Activated naive CD4-positive, alpha-beta T cell treated with anti-CD3 and anti-CD28 coated beads, Interleukin-2, amount 10 ng/mL, durations not matched to agents 7 days and 5 days (primary cell): ENCODE measurements at regions not wholly inside any gene's neighbourhood (a gene's known extent, or its start where the extent isn't known, plus 50 kb on each side); places are given as distances from the start of the nearest gene placed in this dataset.

Experiments used
- CTCF ChIA-PET: fragments of 350-600 bp; sonication (Branson Sonifier 250); formaldehyde crosslinking; loops from one replicate; lab custom pipeline; 2021; ENCODE audit warnings: antibody characterized with exemption; lab: Charles Lee
- DNase-seq: peaks from one replicate; pipeline ENCODE4 v3.0.0-alpha.2; 2020
- H3K27ac Mint-ChIP-seq: one replicate; pipeline ENCODE4 v1.8.0; 2021; ENCODE audit warnings: mild to moderate bottlenecking, moderate library complexity, mixed read lengths
- H3K27me3 Mint-ChIP-seq: one replicate; pipeline ENCODE4 v1.8.0; 2021; ENCODE audit warnings: mild to moderate bottlenecking, mixed read lengths
- H3K36me3 Mint-ChIP-seq: one replicate; pipeline ENCODE4 v1.8.0; 2021; ENCODE audit warnings: mixed read lengths
- H3K4me1 Mint-ChIP-seq: one replicate; pipeline ENCODE4 v1.8.0; 2021; ENCODE audit warnings: mixed read lengths
- H3K4me3 Mint-ChIP-seq: one replicate; pipeline ENCODE4 v1.8.0; 2021; ENCODE audit warnings: mild to moderate bottlenecking, moderate library complexity, mixed read lengths
- H3K9me3 Mint-ChIP-seq: one replicate; pipeline ENCODE4 v1.8.0; 2021; ENCODE audit warnings: mixed read lengths

DNA sequence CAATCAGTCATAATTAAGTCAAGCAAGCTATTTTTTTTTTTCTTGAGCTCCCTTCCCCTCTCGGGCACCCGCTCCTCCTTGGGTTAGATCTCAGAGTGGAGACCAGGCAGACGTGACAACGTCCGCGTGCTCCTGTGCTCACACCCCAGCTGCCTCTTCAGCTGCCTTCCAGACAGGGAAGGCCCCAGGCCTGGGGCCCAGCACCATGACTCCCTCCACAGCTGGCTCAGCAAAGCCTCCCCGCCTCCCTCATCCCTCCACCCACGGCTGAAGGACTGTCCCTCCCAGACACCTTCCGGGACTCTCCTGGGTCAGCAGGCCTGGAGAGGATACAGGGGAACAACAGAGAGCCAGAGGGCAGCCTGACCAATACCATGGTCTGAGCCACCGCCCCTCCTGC lies 87.9 kb upstream of the LINGO1 start:
- Mint-ChIP-seq H3K4me3 (no peak overlapping the region), H3K9me3 (no peaks in the 10 kb centered on the region), H3K4me1 (no peaks in the 10 kb centered on the region), H3K27me3 (peaks cover 1% of the 10 kb centered on the region), H3K27ac (no peak overlapping the region), H3K36me3 (no peaks in the 10 kb centered on the region)
- no peak for DNase-seq
- CTCF ChIA-PET, result interaction anchor here (0.6 kb wide), 1 partner anchor 103 kb away, joined by 4 read pairs; no protein-coding TSS in a partner anchor

DNA sequence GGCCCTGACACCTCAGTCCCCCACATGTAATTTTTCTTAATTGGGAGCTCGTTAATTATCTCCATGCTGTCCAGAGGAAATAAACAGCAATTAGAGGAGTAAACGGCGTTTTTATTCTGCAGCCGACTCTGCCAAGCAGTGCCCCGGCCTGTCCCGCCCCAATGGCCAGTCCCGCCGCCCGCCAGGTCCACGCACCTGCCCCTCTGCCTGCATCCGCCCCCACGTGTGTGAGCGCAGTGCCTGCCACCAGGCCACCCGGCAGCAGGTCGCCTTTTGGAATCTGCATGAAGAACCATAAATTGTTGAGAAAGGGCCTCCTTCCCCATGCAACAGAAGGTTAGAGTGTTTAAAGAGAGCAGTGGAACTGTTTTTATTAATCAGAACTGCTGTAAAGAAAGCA lies 87.5 kb upstream of the LINGO1 start:
- no peak overlapping the region for H3K27ac Mint-ChIP-seq
- H3K4me3 Mint-ChIP-seq, result no peak overlapping the region
- H3K36me3 Mint-ChIP-seq, result no peaks in the 10 kb centered on the region
- DNase-seq, result no peak
- CTCF ChIA-PET, result interaction anchor here (0.6 kb wide), 1 partner anchor 102 kb away, joined by 4 read pairs; no protein-coding TSS in a partner anchor
- no peaks in the 10 kb centered on the region for H3K9me3 Mint-ChIP-seq
- H3K27me3 Mint-ChIP-seq, result no peaks in the 10 kb centered on the region
- no peaks in the 10 kb centered on the region for H3K4me1 Mint-ChIP-seq

DNA sequence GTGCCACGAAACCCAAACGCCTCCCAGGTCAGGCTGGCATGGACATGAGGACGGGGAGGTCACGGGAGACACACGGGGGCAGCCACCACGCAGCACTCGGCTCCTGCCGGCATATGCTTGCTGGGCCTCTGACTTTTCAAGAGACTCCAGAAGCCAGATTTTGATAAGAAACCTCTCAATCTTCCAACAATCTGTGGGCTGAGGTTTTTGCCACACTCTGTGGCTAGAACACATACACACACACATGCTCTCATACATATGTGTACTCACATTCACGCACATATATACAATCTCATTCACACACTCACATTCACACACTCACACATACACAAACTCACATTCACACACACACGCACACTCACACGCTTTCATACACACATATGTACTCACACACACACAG lies 86.7 kb upstream of the LINGO1 start:
- CTCF ChIA-PET, result no interaction called here
- Mint-ChIP-seq H3K36me3 (no peaks in the 10 kb centered on the region), H3K4me1 (no peaks in the 10 kb centered on the region), H3K4me3 (no peak overlapping the region), H3K9me3 (no peaks in the 10 kb centered on the region), H3K27ac (no peak overlapping the region), H3K27me3 (no peaks in the 10 kb centered on the region)
- no peak for DNase-seq

DNA sequence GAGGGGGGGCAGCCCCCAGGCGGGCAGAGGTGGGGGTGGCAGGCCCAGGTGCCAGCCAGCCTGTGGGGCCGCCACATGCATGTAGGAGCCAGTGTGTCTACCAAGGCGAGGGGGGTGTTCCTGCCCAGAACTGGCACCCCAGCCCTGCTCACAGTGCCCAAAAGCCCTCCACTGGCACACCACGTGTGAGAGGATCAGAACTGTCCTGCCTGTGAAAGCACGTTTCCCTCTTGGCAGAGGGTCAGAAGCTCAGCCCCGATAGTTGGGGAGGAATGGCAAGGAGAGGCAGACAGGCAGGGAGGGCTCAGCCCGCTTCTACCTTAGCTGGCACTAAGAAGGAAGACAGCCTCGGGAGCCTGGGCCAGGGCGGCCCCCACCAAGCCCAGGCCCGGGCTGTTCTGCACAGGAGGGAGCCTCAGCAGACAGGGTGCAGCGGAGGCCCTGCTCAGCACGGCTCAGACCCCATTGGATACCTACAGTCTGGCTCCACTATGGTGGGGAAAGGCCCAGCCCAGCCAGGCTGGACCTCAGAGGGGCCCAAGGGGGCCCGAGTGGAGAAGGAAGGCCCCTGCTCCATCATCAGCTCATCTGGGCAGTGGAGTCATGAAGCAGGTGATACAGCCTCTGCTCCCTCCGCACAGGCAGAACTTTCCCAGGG lies 84.8 kb upstream of the LINGO1 start:
- Mint-ChIP-seq H3K4me1 (no peaks in the 10 kb centered on the region), H3K4me3 (no peak overlapping the region), H3K36me3 (no peaks in the 10 kb centered on the region), H3K27ac (no peak overlapping the region), H3K9me3 (no peaks in the 10 kb centered on the region), H3K27me3 (no peaks in the 10 kb centered on the region)
- CTCF ChIA-PET, result interaction anchor here (0.6 kb wide), 1 partner anchor 645 kb away, joined by 3 read pairs; no protein-coding TSS in a partner anchor
- no peak for DNase-seq

DNA sequence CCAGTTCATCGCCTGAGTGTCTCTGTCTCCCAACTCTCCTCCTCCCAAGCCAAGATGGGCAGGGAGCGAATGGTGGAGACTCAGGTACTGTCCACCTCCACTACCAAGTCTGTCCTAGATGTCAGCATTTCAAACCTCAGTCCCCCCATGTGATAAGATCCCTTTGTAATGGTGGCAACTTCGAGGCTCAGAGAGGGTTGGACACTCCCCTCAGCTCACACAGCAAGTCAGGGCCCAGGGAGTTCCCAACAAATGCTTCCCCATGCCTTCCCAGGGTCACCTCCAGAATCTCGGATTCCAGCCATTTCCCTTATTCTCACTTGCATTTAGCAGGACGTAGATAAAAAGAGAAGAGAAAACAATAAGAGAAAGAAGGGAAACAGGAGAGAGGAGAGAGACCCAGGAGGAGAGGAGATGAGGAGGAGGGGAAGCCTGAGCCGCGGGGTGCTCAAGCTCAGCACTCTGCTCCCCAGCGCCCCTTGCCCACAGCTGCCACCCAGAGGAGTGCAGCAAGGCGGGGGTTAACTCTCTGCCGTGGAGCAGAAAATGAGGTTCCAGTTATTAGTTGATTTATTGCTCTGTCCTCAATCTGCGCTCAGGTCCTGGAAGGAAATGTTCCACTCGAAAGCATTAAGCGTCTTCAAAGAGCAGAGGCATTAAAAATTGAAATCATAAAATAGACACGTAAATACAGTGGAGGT lies 84.1 kb upstream of the LINGO1 start:
- H3K4me3 Mint-ChIP-seq, result no peak overlapping the region
- H3K36me3 Mint-ChIP-seq, result no peaks in the 10 kb centered on the region
- H3K27me3 Mint-ChIP-seq, result no peaks in the 10 kb centered on the region
- DNase-seq, result no peak
- CTCF ChIA-PET, result interaction anchor here (0.6 kb wide), 1 partner anchor 645 kb away, joined by 3 read pairs; no protein-coding TSS in a partner anchor
- no peak overlapping the region for H3K27ac Mint-ChIP-seq
- H3K9me3 Mint-ChIP-seq, result no peaks in the 10 kb centered on the region
- H3K4me1 Mint-ChIP-seq, result no peaks in the 10 kb centered on the region

DNA sequence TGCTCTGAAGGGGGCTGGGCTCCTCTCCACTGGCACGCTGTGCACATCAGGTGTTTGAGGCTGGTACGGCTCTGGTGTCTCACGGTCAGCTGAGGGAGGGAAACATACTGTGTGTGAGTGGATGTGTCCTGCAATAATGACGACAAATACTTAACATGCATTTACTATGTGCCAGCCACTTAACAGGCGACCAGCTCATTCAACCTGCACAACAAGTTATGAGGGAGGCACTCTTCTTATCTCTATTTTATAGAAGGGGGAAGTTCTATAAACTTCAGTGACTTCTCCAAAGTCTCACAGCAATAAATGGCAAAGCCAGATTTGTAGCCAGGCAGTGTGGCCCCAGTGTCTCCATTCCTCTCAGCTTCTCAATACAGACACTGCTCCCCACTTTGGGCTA lies 83.1 kb upstream of the LINGO1 start:
- no peak overlapping the region for H3K4me3 Mint-ChIP-seq
- H3K4me1 Mint-ChIP-seq, result no peaks in the 10 kb centered on the region
- DNase-seq, result no peak
- no peaks in the 10 kb centered on the region for H3K36me3 Mint-ChIP-seq
- H3K27ac Mint-ChIP-seq, result no peak overlapping the region
- CTCF ChIA-PET, result no interaction called here
- no peaks in the 10 kb centered on the region for H3K27me3 Mint-ChIP-seq
- no peaks in the 10 kb centered on the region for H3K9me3 Mint-ChIP-seq

DNA sequence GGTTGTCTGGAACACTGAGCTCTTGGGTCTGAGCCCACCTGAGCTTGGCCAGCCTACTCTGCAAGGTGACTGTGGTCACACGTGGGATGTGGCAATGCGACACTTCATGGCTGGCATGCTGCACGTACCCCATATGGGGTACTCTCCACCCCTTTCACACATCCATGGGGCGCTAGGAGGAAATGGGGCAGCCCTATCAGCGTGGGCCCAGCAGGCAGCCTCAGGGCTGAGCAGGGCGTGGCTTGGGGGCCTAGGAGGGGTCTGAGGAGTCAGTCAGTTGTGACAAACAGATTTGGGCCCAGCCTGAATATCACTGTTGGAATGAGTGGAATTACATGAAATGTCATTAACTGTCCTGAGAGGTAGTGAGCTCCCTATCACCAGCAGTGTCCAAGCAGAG lies 82.3 kb upstream of the LINGO1 start:
- Mint-ChIP-seq H3K9me3 (no peaks in the 10 kb centered on the region), H3K36me3 (no peaks in the 10 kb centered on the region), H3K4me3 (no peak overlapping the region), H3K4me1 (no peaks in the 10 kb centered on the region), H3K27me3 (no peaks in the 10 kb centered on the region), H3K27ac (no peak overlapping the region)
- DNase-seq, result no peak
- CTCF ChIA-PET, result no interaction called here

DNA sequence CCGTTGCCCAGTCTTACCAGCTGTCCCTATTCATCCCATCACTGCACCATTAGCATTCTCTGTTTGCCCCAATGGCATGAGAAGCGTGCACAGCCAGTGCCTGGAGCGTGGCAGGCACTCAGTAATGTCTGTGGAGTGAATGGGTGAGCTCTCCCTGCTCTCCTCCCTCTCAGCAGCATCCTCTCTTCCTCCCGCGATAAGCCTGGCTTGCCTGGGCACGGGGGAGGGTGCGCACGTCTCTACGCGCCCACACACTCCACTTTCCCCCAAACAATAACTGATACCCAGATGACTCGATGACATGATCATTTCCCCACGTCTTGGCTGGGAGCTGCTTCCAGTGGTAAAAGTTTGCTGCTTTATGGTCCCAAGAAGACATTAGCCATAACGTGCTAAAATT lies 81.8 kb upstream of the LINGO1 start:
- no peak for DNase-seq
- Mint-ChIP-seq H3K27me3 (no peaks in the 10 kb centered on the region), H3K36me3 (no peaks in the 10 kb centered on the region), H3K4me1 (no peaks in the 10 kb centered on the region), H3K9me3 (no peaks in the 10 kb centered on the region), H3K4me3 (no peak overlapping the region), H3K27ac (no peak overlapping the region)
- CTCF ChIA-PET, result no interaction called here

DNA sequence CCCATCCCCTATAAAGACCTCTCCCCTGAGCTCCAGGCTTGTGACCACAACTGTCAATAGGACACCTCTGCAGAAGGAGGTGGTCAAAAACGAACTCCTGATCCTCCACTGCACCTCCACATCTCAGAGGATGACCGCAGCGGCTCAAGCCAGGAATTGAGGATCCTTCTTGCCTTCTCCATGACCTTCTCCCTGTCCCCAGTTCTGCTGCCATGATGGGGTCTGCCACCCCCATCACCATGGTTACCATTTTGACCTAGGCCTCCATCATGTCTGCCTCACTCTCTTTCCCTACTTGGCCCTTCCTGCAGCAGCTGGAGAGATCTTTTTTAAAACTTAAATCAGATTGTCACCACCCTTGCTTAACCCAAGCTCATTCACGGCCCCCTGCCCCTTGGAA lies 81.3 kb upstream of the LINGO1 start:
- no peak for DNase-seq
- Mint-ChIP-seq H3K4me3 (no peak overlapping the region), H3K4me1 (no peaks in the 10 kb centered on the region), H3K9me3 (no peaks in the 10 kb centered on the region), H3K27ac (no peak overlapping the region), H3K27me3 (no peaks in the 10 kb centered on the region), H3K36me3 (no peaks in the 10 kb centered on the region)
- CTCF ChIA-PET, result no interaction called here

DNA sequence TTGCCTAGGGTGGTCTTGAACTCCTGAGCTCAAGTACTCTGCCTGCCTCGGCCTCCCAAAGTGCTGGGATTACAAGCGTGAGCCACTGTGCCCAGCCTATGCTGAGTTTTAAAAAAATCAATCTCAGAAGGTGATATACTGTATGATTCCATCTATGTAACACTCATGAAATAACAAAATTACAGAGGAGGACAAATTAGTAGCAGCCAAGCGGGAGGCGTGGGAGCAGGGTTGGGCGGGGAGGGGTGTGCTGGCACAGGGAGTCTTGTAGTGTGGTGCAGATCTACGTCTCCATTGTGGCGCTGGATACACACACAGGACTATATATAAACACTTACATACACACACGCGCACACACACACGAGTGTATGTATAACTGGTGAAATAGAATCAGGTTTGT lies 80.6 kb upstream of the LINGO1 start:
- DNase-seq, result no peak
- Mint-ChIP-seq H3K27ac (no peak overlapping the region), H3K27me3 (no peaks in the 10 kb centered on the region), H3K36me3 (no peaks in the 10 kb centered on the region), H3K9me3 (no peaks in the 10 kb centered on the region), H3K4me3 (no peak overlapping the region), H3K4me1 (no peaks in the 10 kb centered on the region)
- CTCF ChIA-PET, result no interaction called here

DNA sequence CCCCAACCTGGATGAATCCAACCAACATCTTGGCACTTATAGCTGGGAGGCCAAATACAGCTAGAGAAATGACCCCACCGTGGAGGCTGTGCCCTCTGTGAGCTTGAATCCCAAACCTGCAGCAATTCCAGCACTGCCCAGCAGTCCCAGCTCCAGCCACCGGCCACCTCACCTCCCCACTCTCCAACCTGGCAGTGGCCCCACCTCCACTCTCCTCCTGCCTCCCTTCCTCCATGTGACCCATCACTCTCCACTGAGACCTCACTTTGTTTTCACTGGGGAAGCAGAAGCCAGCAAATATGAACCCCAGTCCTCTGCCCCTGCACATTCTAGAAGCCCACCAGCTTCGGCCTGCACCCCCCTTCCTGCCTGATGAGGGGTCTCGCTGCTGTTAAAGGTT lies 79.7 kb upstream of the LINGO1 start:
- CTCF ChIA-PET, result no interaction called here
- DNase-seq, result no peak
- Mint-ChIP-seq H3K27me3 (peaks cover 3% of the 10 kb centered on the region), H3K4me1 (no peaks in the 10 kb centered on the region), H3K9me3 (no peaks in the 10 kb centered on the region), H3K36me3 (no peaks in the 10 kb centered on the region), H3K4me3 (no peak overlapping the region), H3K27ac (no peak overlapping the region)

DNA sequence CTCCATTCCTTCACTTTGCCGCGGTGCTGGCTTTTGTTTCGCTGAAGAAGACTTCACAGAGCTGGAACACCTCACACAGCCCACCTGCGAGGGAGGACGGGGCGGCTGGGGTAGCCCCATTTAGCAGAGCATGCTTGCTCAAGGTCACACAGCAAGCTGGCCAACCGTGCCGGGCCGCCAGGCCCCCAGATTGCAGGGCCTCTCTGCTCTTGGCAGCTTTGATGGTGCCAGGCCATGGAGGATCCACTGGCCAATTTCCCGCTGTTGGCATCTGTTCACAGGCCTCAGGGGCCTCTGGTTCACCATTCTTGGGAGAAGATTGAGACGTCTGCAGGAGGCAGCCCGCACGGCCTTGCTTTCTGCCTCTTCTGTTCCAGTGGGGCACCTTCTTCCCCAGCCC lies 77.9 kb upstream of the LINGO1 start:
- H3K9me3 Mint-ChIP-seq, result no peaks in the 10 kb centered on the region
- no peak for DNase-seq
- no peak overlapping the region for H3K27ac Mint-ChIP-seq
- CTCF ChIA-PET, result no interaction called here
- H3K4me1 Mint-ChIP-seq, result no peaks in the 10 kb centered on the region
- no peaks in the 10 kb centered on the region for H3K36me3 Mint-ChIP-seq
- peaks cover 9% of the 10 kb centered on the region for H3K27me3 Mint-ChIP-seq
- no peak overlapping the region for H3K4me3 Mint-ChIP-seq

DNA sequence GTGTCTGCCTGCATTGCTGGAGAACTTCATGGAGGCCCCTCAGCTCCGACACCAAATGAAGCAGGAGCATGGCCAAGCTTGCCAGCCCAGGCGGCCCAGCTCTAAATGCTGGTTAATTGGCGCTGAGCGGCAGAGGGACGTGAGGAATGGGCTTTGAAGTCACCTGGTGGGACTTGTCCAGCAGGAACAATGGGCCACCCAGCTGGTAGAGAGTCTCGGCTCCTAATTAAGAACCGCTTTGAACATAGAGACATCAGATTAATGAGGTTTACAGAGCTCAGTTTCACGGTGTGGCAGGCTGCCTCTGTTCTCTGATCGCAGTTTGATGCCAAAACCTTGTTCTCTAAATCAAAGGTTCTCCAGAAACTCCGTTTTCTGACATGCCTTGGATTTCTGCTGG lies 77.5 kb upstream of the LINGO1 start:
- H3K4me1 Mint-ChIP-seq, result no peaks in the 10 kb centered on the region
- H3K9me3 Mint-ChIP-seq, result no peaks in the 10 kb centered on the region
- no peaks in the 10 kb centered on the region for H3K36me3 Mint-ChIP-seq
- CTCF ChIA-PET, result no interaction called here
- no peak overlapping the region for H3K27ac Mint-ChIP-seq
- no peak for DNase-seq
- peaks cover 10% of the 10 kb centered on the region for H3K27me3 Mint-ChIP-seq
- no peak overlapping the region for H3K4me3 Mint-ChIP-seq

DNA sequence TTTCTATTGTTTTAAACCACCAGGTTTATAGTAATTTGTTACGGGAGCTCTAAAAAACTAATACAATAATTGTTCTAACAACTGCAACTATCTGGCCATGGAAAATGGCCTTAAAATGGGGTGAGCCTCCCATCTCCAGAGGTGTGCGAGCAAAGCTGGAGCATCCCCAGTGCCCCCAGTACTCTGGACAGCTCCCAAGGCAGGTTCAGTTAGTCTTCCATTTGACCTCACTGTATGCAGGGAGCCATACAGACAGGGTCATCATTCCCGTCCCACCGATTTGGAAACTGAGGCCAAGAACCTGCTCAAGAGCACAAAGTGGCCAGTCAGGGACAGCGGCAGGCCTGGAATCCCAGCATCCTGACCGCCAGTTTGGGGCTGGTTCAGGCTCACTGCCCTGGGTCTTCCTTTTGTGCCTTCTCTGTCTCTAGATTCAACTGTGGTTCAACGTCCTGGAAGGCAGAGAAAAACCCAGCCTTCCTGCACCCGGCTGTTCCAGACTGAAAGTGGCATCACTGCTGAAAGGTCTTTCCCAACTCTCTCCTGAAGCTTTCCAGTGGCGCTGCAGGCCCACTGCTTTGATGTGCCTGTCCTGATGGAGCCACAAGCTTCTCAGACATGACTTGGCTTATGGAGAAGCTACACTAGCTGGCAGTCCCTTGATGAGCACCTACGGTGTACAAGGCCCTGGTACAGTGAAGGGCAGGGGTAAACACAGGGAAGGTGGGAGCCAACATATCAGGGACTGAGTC lies 76.6 kb upstream of the LINGO1 start:
- Mint-ChIP-seq H3K27ac (no peak overlapping the region), H3K4me1 (no peaks in the 10 kb centered on the region), H3K4me3 (no peak overlapping the region), H3K27me3 (peaks cover 12% of the 10 kb centered on the region), H3K36me3 (no peaks in the 10 kb centered on the region), H3K9me3 (no peaks in the 10 kb centered on the region)
- no peak for DNase-seq
- CTCF ChIA-PET, result no interaction called here
